Peyer's patch (tissue), 4 donors: ENCODE measurements at regions not wholly inside any gene's neighbourhood (a gene's known extent, or its start where the extent isn't known, plus 50 kb on each side); places are given as distances from the start of the nearest gene placed in this dataset.
"Not testable (repeated sequence)": the region's sequence is repeated elsewhere in the genome, so short reads cannot be mapped to it uniquely, and the experiment has no call there.

Source experiments
- DNase-seq, 3 donors: peaks; one replicate each; pipeline ENCODE4 v3.0.0-alpha.2; 2017 to 2019
- H3K27ac ChIP-seq, 4 donors: fragments of 200-600 bp; sonication (generic); one replicate each; pipeline ENCODE4 v1.5.1; 2016 to 2019
- H3K27me3 ChIP-seq, 2 donors: fragments of 200-600 bp; sonication (generic); one replicate each; pipeline ENCODE4 v1.5.1; 2019
- H3K36me3 ChIP-seq, 3 donors: fragments of 200-600 bp; sonication (generic); one replicate each; pipeline ENCODE4 v1.5.1; 2016 to 2019
- H3K4me1 ChIP-seq, 4 donors: fragments of 200-600 bp; sonication (generic); one replicate each; pipeline ENCODE4 v1.5.1; 2016 to 2019
- H3K4me3 ChIP-seq, 4 donors: fragments of 200-600 bp; sonication (generic); 1 replicate in 3 of 4; 2 replicates in 1 of 4; pipeline ENCODE4 v1.5.1; 2016 to 2019; ENCODE audit warnings: mild to moderate bottlenecking in 1 of 4
- H3K9me3 ChIP-seq, 4 donors: fragments of 200-600 bp; sonication (generic); one replicate each; pipeline ENCODE4 v1.5.1; 2016 to 2019; ENCODE audit warnings: mild to moderate bottlenecking in 1 of 4
- CTCF ChIP-seq, 6 experiments: fragments of 450-650 bp in 4 of 6; fragments of 200-600 bp in 2 of 6; sonication (generic) in 1 of 6; IDR thresholded peaks; one replicate each; pipeline ENCODE4 v1.5.1; 2017 to 2019; ENCODE audit warnings: antibody characterized with exemption in 6 of 6, mild to moderate bottlenecking in 3 of 6, moderate library complexity in 1 of 6
- POLR2A ChIP-seq, 2 donors: fragments of 450-650 bp; IDR thresholded peaks; one replicate each; pipeline ENCODE4 v1.5.1; 2017; ENCODE audit warnings: antibody characterized with exemption in 2 of 2, mild to moderate bottlenecking in 2 of 2, moderate library complexity in 2 of 2

GRCh38 chr12:34257093-34257492 lies 234.8 kb downstream of the ALG10 start:
- no peak for TF ChIP-seq CTCF (IDR thresholded peaks at IDR 0.05)
- no peak for TF ChIP-seq POLR2A (IDR thresholded peaks at IDR 0.05)
- no peak for DNase-seq

GRCh38 chr12:34262140-34262539 lies 239.8 kb downstream of the ALG10 start:
- H3K27me3 ChIP-seq, H3K36me3 ChIP-seq, H3K27ac ChIP-seq, H3K4me1 ChIP-seq, DNase-seq, H3K4me3 ChIP-seq, H3K9me3 ChIP-seq: not testable (repeated sequence)

More at GRCh38 chr12:34257093-34257492, 234.8 kb downstream of the ALG10 start:
- H3K27ac ChIP-seq, result no peak overlapping the region
- H3K36me3 ChIP-seq, result no peaks in the 10 kb centered on the region
- peaks cover 0 to 7% (median 0%) of the 10 kb centered on the region in 4 donors for H3K9me3 ChIP-seq
- H3K4me3 ChIP-seq, result no peak overlapping the region
- no peaks in the 10 kb centered on the region for H3K4me1 ChIP-seq
- no peaks in the 10 kb centered on the region for H3K27me3 ChIP-seq

- Histone ChIP-seq H3K4me3 (no peak overlapping the region), H3K4me1 (no peaks in the 10 kb centered on the region), H3K9me3 (no peaks in the 10 kb centered on the region), H3K27ac (no peak overlapping the region), H3K27me3 (no peaks in the 10 kb centered on the region), H3K36me3 (no peaks in the 10 kb centered on the region)
- no peak for DNase-seq
- TF ChIP-seq POLR2A (IDR thresholded peaks at IDR 0.05) (no peak), CTCF (IDR thresholded peaks at IDR 0.05) (no peak)
Measured at GRCh38 chr12:34264110-34264509, 241.8 kb downstream of the ALG10 start.

- not testable (repeated sequence) for H3K9me3 ChIP-seq, H3K27me3 ChIP-seq, DNase-seq, H3K36me3 ChIP-seq, H3K4me3 ChIP-seq, H3K4me1 ChIP-seq, H3K27ac ChIP-seq
Measured at GRCh38 chr12:34273703-34274102, 251.4 kb downstream of the ALG10 start.

GRCh38 chr12:34275129-34275528 lies 252.8 kb downstream of the ALG10 start:
- Histone ChIP-seq H3K4me3 (no peak overlapping the region), H3K9me3 (no peaks in the 10 kb centered on the region), H3K27ac (no peak overlapping the region)

GRCh38 chr12:34286483-34286882 lies 264.2 kb downstream of the ALG10 start:
- H3K9me3 ChIP-seq, result peaks cover 0 to 42% (median 1%) of the 10 kb centered on the region in 4 donors
- DNase-seq, result no peak

More at GRCh38 chr12:34275129-34275528, 252.8 kb downstream of the ALG10 start:
- no peaks in the 10 kb centered on the region for H3K27me3 ChIP-seq
- no peak for DNase-seq
- TF ChIP-seq POLR2A (IDR thresholded peaks at IDR 0.05) (no peak), CTCF (IDR thresholded peaks at IDR 0.05) (no peak)
- no peaks in the 10 kb centered on the region for H3K36me3 ChIP-seq
- H3K4me1 ChIP-seq, result no peaks in the 10 kb centered on the region

More at GRCh38 chr12:34286483-34286882, 264.2 kb downstream of the ALG10 start:
- no peak overlapping the region for H3K4me3 ChIP-seq
- TF ChIP-seq CTCF (IDR thresholded peaks at IDR 0.05), result no peak
- TF ChIP-seq POLR2A (IDR thresholded peaks at IDR 0.05), result no peak
- no peaks in the 10 kb centered on the region for H3K27me3 ChIP-seq
- no peaks in the 10 kb centered on the region for H3K4me1 ChIP-seq
- H3K36me3 ChIP-seq, result no peaks in the 10 kb centered on the region
- H3K27ac ChIP-seq, result no peak overlapping the region
